Memory B cell (primary cell): ENCODE measurements at regions not wholly inside any gene's neighbourhood (a gene's known extent, or its start where the extent isn't known, plus 50 kb on each side); places are given as distances from the start of the nearest gene placed in this dataset.

ENCODE experiments used
- ATAC-seq: fragments of 150-1000 bp; cut with Tn5 transposase; 2 replicates; pipeline ENCODE4 v1.10.0; 2021; ENCODE audit warnings: low read depth, mild to moderate bottlenecking, moderate library complexity
- DNase-seq, 2 donors: peaks; one replicate each; pipeline ENCODE4 v3.0.0; 2022; ENCODE audit warnings: low spot score in 2 of 2
- H3K27ac Mint-ChIP-seq: one replicate; pipeline ENCODE4 v1.8.0; 2022; ENCODE audit warnings: mild to moderate bottlenecking, moderate library complexity, mixed read lengths
- H3K27me3 Mint-ChIP-seq: one replicate; pipeline ENCODE4 v1.8.0; 2022; ENCODE audit warnings: mixed read lengths
- H3K36me3 Mint-ChIP-seq: one replicate; pipeline ENCODE4 v1.8.0; 2022; ENCODE audit warnings: mild to moderate bottlenecking, mixed read lengths
- H3K4me1 Mint-ChIP-seq: one replicate; pipeline ENCODE4 v1.8.0; 2022; ENCODE audit warnings: mixed read lengths
- H3K4me3 Mint-ChIP-seq: one replicate; pipeline ENCODE4 v1.8.0; 2022; ENCODE audit warnings: mild to moderate bottlenecking, moderate library complexity, mixed read lengths
- H3K9me3 Mint-ChIP-seq: one replicate; pipeline ENCODE4 v1.8.0; 2022; ENCODE audit warnings: mixed read lengths

- Mint-ChIP-seq H3K4me3 (no peak overlapping the region), H3K27me3 (no peaks in the 10 kb centered on the region), H3K27ac (no peak overlapping the region), H3K4me1 (no peaks in the 10 kb centered on the region), H3K9me3 (no peaks in the 10 kb centered on the region), H3K36me3 (no peaks in the 10 kb centered on the region)
- ATAC-seq (no peak), DNase-seq (no peak)
Observed at GRCh38 chr5:130724658-130725057, 440.4 kb downstream of the HINT1 start.

GRCh38 chr5:130720355-130720754 lies 444.7 kb downstream of the HINT1 start:
- DNase-seq, result no peak
- Mint-ChIP-seq H3K9me3 (no peaks in the 10 kb centered on the region), H3K4me3 (no peak overlapping the region), H3K27ac (no peak overlapping the region), H3K4me1 (no peaks in the 10 kb centered on the region), H3K36me3 (no peaks in the 10 kb centered on the region), H3K27me3 (no peaks in the 10 kb centered on the region)
- no peak for ATAC-seq

DNA sequence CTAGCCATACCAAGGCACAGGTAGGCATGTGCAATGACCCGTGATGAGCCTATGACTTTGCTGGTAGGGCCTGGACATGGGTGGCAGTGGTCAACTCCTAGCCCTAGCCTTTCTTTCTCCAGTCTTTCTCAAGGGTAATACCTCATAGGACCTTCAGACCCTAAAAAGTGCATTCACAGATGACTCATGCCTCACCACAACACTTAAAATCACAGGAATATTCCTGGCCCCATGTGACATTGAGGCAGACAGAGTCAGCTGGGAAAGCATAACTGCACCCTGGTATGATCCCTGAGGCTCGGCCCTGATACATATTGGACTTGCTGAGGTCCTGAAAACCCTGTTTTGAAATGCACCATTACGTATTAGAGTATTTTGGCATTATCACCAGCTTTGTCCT lies 449.5 kb downstream of the HINT1 start:
- H3K27ac Mint-ChIP-seq, result no peak overlapping the region
- no peaks in the 10 kb centered on the region for H3K9me3 Mint-ChIP-seq
- ATAC-seq (no peak), DNase-seq (no peak)
- no peak overlapping the region for H3K4me3 Mint-ChIP-seq
- no peaks in the 10 kb centered on the region for H3K4me1 Mint-ChIP-seq
- peaks cover 3% of the 10 kb centered on the region for H3K27me3 Mint-ChIP-seq
- H3K36me3 Mint-ChIP-seq, result no peaks in the 10 kb centered on the region

GRCh38 chr5:130714200-130714599 lies 450.9 kb downstream of the HINT1 start:
- H3K9me3 Mint-ChIP-seq, result no peaks in the 10 kb centered on the region
- no peak for ATAC-seq
- DNase-seq, result no peak
- no peaks in the 10 kb centered on the region for H3K36me3 Mint-ChIP-seq
- no peak overlapping the region for H3K4me3 Mint-ChIP-seq
- H3K27ac Mint-ChIP-seq, result no peak overlapping the region
- peaks cover 3% of the 10 kb centered on the region for H3K27me3 Mint-ChIP-seq
- H3K4me1 Mint-ChIP-seq, result no peaks in the 10 kb centered on the region

DNA sequence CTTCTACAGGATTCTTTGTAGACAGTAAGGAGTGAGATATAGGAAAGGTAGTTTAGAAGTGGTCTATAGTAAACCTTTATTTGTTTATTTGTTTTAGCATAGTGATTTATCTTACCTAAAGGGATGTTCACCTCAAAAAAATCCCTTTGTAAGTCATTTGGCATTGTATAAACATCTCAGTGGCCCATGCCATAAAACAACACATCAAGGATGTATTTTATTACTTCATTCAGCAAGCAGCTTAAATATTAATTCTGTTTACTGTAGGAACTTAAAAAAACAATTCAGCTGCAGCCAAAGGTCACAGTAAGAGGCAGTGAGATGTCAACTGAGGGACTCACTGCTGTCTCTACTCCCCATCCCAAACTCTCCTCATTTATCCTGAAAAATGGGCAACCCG lies 452.7 kb downstream of the HINT1 start:
- Mint-ChIP-seq H3K27me3 (peaks cover 3% of the 10 kb centered on the region), H3K9me3 (no peaks in the 10 kb centered on the region), H3K27ac (no peak overlapping the region), H3K4me3 (no peak overlapping the region), H3K4me1 (no peaks in the 10 kb centered on the region), H3K36me3 (no peaks in the 10 kb centered on the region)
- ATAC-seq (no peak), DNase-seq (no peak)

DNA sequence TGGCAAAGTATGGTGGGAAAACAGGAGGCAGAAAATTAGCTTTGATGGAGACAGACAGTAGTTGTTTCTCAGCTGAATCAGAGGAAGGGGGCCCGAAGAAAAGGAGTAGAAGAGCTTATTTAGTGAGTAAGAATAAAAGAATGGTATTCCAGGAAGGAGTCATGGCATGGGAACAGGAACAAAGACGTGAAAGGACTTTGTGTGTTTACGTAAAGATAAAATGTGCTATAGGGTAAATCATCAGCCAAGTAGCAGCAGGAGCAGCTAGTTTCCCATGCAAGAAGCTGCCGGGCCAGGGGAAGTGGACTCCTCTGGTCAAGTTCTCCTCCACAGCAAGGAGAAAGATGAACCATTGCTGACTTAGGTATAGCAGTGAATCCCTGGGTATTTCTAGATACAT lies 454.5 kb downstream of the HINT1 start:
- no peak overlapping the region for H3K27ac Mint-ChIP-seq
- DNase-seq, result no peak

DNA sequence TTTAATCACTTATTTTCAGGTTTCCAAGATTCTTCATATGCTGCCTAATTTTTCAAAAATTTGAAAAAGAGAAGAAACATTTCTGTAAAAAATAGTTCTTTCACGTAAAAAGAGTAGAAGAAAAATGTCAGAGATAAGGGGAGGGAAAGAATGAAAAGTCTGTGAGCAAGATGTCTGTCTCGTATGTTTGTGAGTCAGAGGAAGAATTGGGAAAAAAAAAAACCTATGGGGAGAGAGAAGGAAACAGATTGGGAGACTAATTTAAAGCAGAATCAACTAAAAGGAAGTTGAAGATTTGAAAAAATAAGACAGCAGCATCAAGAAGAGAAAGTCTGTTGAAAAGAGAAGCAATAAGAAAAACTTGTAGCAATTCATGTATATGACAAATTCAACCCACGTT lies 456.3 kb downstream of the HINT1 start:
- H3K36me3 Mint-ChIP-seq, result no peaks in the 10 kb centered on the region
- no peaks in the 10 kb centered on the region for H3K4me1 Mint-ChIP-seq
- H3K27me3 Mint-ChIP-seq, result peaks cover 1% of the 10 kb centered on the region
- H3K9me3 Mint-ChIP-seq, result no peaks in the 10 kb centered on the region
- no peak overlapping the region for H3K27ac Mint-ChIP-seq
- DNase-seq, result no peak
- no peak for ATAC-seq
- no peak overlapping the region for H3K4me3 Mint-ChIP-seq

More for the DNA sequence above, 454.5 kb downstream of the HINT1 start:
- Mint-ChIP-seq H3K36me3 (no peaks in the 10 kb centered on the region), H3K4me3 (no peak overlapping the region), H3K9me3 (no peaks in the 10 kb centered on the region), H3K4me1 (no peaks in the 10 kb centered on the region), H3K27me3 (peaks cover 3% of the 10 kb centered on the region)
- ATAC-seq, result no peak

- H3K4me3 Mint-ChIP-seq, result no peak overlapping the region
- ATAC-seq, result no peak
- no peaks in the 10 kb centered on the region for H3K9me3 Mint-ChIP-seq
- no peak for DNase-seq
- no peaks in the 10 kb centered on the region for H3K36me3 Mint-ChIP-seq
- H3K27me3 Mint-ChIP-seq, result peaks cover 1% of the 10 kb centered on the region
- H3K27ac Mint-ChIP-seq, result no peak overlapping the region
- no peaks in the 10 kb centered on the region for H3K4me1 Mint-ChIP-seq
Observed at GRCh38 chr5:130706696-130707095, 458.4 kb downstream of the HINT1 start.

DNA sequence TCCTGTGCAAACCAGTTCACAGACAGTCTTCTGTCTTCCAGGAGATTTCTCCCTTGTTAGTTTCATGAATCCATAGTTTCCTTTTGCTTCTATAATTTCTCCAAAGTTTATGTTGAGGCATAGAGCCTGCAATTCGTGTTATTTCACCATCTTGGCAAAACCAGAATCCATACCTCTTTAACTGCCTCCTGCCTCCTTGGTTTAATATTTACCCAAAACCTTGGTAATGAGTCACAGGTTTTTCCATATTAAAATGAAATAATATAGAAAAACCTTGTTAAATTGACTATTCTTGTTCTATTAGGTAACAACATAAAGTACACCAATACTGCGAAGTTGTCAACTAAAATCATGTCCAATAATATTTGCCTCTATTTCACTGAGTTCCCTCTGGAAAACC lies 459.7 kb downstream of the HINT1 start:
- DNase-seq (no peak), ATAC-seq (no peak)
- H3K36me3 Mint-ChIP-seq, result no peaks in the 10 kb centered on the region
- H3K4me3 Mint-ChIP-seq, result no peak overlapping the region
- H3K27ac Mint-ChIP-seq, result no peak overlapping the region
- H3K9me3 Mint-ChIP-seq, result no peaks in the 10 kb centered on the region
- H3K27me3 Mint-ChIP-seq, result no peaks in the 10 kb centered on the region
- H3K4me1 Mint-ChIP-seq, result no peaks in the 10 kb centered on the region

DNA sequence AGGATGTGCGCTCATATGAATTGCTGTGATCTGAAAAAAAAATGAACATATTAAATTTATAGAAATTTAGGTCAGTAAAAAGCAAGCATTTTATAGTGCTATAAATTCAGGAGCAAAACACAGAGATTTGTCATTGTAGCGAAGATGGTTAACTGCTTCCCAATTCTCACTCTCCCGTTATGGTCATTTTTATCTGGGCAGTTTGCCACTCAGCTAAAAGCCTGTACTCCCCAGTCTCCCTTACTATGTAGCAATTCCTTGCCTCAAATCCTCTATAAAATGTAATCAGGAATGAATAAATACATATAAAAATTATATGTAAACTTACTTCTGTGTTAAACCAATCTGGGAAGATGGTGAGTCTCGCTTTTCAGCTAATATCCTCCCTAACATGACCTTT lies 471.5 kb downstream of the HINT1 start:
- Mint-ChIP-seq H3K9me3 (peaks cover 1% of the 10 kb centered on the region), H3K4me1 (no peaks in the 10 kb centered on the region), H3K27me3 (no peaks in the 10 kb centered on the region), H3K4me3 (no peak overlapping the region), H3K36me3 (no peaks in the 10 kb centered on the region), H3K27ac (no peak overlapping the region)
- ATAC-seq (no peak), DNase-seq (no peak)

- H3K36me3 Mint-ChIP-seq, result no peaks in the 10 kb centered on the region
- H3K27me3 Mint-ChIP-seq, result no peaks in the 10 kb centered on the region
- DNase-seq (no peak), ATAC-seq (no peak)
- no peak overlapping the region for H3K4me3 Mint-ChIP-seq
- H3K9me3 Mint-ChIP-seq, result peaks cover 1% of the 10 kb centered on the region
- H3K4me1 Mint-ChIP-seq, result no peaks in the 10 kb centered on the region
- H3K27ac Mint-ChIP-seq, result no peak overlapping the region
Observed at GRCh38 chr5:130692770-130693169, 472.3 kb downstream of the HINT1 start.

DNA sequence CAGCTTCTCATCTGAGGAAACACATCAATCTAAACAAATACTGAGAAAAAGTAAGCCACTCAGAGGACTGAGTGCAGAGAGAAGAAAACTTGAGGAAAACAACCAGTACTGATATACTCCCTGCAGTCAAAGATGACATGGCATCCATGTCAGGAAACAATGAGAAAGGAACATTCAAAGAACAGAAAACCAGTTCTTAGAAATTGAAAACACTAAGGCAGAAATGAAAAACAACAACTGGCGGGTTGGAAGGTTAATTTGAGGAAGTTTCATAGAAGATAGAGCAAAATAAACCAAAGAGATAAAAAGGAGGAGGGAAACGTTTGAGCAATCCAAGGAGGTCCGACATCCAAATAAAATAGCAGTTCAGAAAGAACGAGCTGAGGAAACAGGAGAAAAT lies 475.2 kb downstream of the HINT1 start:
- Mint-ChIP-seq H3K4me1 (no peaks in the 10 kb centered on the region), H3K27ac (no peak overlapping the region), H3K4me3 (no peak overlapping the region), H3K9me3 (peaks cover 1% of the 10 kb centered on the region), H3K27me3 (no peaks in the 10 kb centered on the region), H3K36me3 (no peaks in the 10 kb centered on the region)
- DNase-seq, result no peak
- ATAC-seq, result no peak

DNA sequence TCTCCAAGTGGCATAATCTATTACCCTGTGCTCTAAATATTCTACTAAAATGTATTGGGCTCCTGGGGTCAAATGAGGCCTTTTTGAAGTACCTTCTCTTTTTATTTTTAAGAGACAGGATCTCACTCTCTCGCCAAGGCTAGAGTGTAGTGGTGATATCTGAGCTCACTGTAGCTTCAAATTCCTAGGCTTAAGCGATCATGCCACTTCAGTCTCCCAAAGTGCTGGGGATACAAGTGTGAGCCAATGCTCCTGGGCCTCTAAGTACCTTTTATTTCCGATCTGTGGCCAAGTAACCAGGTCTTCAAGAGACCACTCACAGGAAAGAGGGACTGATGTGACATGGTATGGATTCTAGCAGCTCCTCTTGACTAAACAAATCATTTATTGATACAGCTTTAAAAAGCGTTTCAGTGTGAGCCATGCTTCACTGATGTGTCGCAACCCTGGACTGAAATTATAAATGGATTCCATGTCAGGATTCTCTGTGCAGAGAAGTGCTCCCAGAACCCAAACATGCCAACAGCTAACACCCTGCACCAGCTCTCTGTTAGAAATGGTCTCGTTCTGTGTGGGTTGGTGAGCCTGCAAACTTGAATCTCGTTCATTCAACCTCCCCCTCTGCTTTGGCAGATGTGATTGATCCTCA lies 477.8 kb downstream of the HINT1 start:
- Mint-ChIP-seq H3K27ac (no peak overlapping the region), H3K27me3 (no peaks in the 10 kb centered on the region), H3K4me3 (no peak overlapping the region), H3K9me3 (peaks cover 1% of the 10 kb centered on the region), H3K36me3 (no peaks in the 10 kb centered on the region), H3K4me1 (no peaks in the 10 kb centered on the region)
- DNase-seq (no peak), ATAC-seq (no peak)

DNA sequence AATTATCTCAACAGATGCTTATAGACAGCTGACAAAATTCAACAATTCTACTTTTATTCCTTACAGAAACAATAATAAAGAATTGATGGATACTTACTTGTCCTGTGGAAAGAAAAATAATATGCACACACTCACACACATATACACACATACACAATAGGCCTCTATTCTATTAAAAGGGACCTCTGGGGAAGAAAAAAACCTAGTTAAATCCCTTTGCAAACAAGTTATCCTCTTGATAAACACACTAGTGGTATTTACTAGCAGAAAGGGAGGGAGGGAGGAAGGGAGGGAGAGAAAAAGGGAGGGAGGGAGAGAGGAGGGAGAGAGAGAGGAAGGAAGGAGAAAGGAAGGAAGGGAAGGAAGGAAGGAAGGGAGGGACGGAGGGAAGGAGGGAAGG lies 486.4 kb downstream of the HINT1 start:
- no peak for DNase-seq
- Mint-ChIP-seq H3K36me3 (no peaks in the 10 kb centered on the region), H3K4me3 (no peak overlapping the region), H3K27ac (no peak overlapping the region), H3K4me1 (no peaks in the 10 kb centered on the region), H3K9me3 (peaks cover 3% of the 10 kb centered on the region), H3K27me3 (peaks cover 2% of the 10 kb centered on the region)
- no peak for ATAC-seq

DNA sequence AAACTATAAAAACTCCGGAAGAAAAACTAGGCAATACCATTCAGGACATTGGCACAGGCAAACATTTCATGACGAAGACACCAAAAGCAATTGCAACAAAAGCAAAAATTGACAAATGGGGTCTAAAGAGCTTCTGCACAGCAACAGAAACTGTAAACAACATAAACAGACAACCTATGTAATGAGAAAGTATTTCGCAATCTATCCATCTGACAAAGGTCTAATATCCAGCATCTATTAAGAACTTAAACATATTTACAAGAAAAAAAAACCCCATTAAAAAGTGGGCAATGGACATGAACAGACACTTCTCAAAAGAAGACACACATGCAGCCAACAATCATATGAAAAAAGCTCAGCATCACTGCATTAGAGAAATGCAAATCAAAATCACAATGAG lies 498.6 kb downstream of the HINT1 start:
- peaks cover 2% of the 10 kb centered on the region for H3K27me3 Mint-ChIP-seq
- peaks cover 4% of the 10 kb centered on the region for H3K9me3 Mint-ChIP-seq
- DNase-seq (no peak), ATAC-seq (no peak)
- H3K4me3 Mint-ChIP-seq, result no peak overlapping the region
- no peak overlapping the region for H3K27ac Mint-ChIP-seq
- no peaks in the 10 kb centered on the region for H3K36me3 Mint-ChIP-seq
- no peaks in the 10 kb centered on the region for H3K4me1 Mint-ChIP-seq
